Uterus (tissue), 2 donors: ENCODE measurements at regions not wholly inside any gene's neighbourhood (a gene's known extent, or its start where the extent isn't known, plus 50 kb on each side); places are given as distances from the start of the nearest gene placed in this dataset.

Experiments used
- CTCF ChIP-seq, 4 experiments: fragments of 200-600 bp in 2 of 4; fragments of 450-650 bp in 2 of 4; sonication (generic) in 2 of 4; IDR thresholded peaks; one replicate each; pipeline ENCODE4 v1.5.1; 2016 to 2019; ENCODE audit warnings: antibody characterized with exemption in 4 of 4, mild to moderate bottlenecking in 2 of 4, moderate library complexity in 1 of 4
- POLR2A ChIP-seq, 2 donors: fragments of 450-650 bp; IDR thresholded peaks; one replicate each; pipeline ENCODE4 v1.6.1; 2016; ENCODE audit warnings: antibody characterized with exemption in 2 of 2, mild to moderate bottlenecking in 1 of 2, moderate library complexity in 1 of 2

- TF ChIP-seq CTCF (IDR thresholded peaks at IDR 0.05) (no peak), POLR2A (IDR thresholded peaks at IDR 0.05) (no peak)
Observed at GRCh38 chr2:223369889-223370288, 232.3 kb downstream of the SCG2 start.
